Islet precursor cell (in vitro differentiated cells): ENCODE measurements at regions not wholly inside any gene's neighbourhood (a gene's known extent, or its start where the extent isn't known, plus 50 kb on each side); places are given as distances from the start of the nearest gene placed in this dataset.
A peak's percentile ranks its signal among the peaks of the same experiment; 100 is the strongest.

ENCODE experiments used
- DNase-seq: peaks from one replicate; pipeline ENCODE4 v3.0.0-alpha.2; 2018

DNA sequence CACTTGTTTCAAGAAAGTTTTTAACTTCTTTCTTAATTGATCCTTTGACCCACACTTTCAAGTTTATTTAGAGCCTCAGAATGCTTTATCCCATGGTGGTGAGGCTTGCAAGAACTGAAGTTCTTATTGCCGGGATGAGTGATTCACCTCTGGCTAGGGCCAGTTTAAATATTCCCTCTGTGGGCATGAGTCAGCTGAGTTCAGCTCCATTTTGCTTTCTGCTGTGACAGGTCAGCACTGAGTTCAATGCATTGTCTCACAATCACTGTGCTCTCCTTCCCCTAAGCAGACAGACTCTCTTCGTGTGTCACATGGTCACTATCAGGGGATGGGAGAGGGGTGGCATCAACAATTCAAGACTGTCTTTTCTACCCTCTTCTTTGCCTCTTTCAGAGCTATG lies 514.6 kb upstream of the FBXO33 start:
- peak; percentile 73 for DNase-seq

DNA sequence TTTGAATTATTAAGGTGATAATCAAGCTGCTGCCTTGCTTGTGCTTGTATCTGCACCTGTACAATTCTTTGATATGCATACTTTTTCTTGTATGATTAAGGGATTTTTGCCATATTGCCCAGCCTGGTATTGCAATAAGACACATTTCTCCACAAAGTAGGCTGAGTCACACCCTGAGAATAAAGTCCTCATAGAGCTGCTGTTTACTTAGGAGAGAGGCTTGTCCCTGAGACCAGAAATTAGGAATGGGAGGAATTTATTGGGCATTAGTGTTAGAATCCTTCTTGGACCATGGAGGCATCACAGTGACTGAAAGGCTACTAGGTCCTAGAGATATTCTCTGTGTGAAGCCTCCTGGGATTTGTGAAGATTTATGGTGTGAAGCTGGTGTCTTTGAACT lies 506.8 kb upstream of the FBXO33 start:
- peak; percentile 56 for DNase-seq

DNA sequence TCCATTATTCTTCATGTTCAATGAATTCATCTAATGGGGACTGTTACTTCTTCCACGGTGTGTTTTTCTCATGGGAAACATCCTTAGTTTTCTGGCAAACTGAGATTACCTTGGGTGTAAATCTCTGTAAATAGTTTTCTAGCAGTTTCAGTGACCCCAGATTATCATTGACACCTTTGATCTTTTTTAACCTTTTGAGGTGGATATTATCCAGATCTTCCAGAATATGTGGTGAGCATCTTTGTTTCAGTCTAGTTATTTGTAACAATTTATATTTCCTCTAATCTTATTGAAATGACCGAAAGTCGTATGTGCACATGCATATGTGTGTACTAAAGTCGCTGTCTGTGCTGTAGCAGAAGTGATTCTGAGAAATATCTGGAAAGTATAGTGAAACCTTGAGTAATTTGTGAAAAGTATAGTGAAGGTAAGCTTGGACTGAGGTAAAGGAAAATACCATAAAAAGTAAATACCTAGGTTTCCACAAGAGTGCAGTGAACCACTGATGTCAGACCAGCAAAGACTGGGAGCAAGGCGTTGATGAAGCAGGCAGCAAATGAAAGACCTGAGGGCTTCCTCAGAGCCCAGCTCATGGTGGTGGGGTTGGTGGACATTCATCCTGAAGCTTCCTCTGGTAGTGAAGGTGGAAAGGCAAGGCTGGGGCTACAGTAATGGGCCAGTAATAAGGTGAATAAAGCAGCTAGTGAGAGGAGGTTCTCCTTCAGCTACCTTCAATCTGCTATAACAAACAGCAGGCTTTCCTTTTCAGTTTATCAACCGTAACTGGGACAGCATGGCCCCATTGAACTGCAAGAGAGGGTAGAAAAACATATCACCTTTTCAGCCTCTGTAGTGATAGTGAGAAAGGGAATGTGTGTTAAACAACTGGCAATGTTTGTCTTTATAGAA lies 480.2 kb upstream of the FBXO33 start:
- DNase-seq = no peak

DNA sequence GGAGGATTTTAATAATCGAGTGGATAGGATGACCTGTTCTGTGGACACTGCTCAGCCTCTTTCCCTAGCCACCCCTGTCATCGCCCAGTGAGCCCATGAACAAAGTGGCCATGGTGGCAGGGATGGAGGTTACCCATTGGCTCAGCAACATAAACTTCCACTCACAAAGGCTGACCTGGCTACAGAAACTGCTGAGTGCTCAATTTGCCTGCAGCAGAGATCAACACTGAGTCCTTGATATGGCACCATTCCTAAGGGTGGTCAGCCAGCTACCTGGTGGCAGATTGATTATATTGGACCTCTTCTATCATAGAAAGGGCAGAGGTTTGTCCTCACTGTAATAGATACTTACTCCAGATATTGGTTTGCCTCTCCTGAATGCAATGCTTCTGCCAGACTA lies 465.4 kb upstream of the FBXO33 start:
- DNase-seq = no peak

DNA sequence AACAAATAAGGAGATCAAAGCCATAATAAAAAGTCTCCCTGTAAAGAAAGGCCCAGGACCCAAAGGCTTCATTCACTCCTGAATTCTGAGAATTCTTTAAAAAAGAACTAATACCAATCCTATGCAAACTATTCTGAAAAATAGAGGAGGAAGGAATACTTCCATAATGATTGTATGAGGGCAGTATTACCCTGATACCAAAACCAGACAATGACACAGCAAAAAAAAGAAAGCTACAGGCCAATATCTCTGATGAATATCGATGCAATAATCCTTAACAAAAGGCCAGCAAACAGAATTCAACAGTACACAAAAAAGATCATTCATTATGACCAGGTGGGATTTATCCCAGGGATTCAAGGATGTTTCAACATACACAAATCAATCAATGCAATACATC lies 457.8 kb upstream of the FBXO33 start:
- no peak for DNase-seq

DNA sequence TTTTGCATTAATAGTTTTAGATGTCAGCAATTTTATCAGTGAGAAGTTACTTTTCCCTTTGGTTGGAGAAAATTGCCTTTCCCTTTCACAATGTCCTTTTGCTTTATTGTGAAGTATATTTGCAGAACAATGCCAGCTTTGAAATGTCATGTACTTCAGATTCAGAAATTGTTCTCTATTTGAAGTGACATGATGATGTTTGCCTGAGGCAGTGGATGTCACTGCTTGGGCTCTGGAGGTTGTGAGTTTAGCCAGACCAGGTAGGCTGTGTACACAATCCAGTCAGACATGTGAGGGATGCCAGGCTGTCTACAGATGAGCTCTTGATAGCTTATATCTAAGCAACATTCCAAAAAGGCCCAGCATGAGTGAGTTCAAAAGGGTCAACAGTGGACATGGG lies 451.9 kb upstream of the FBXO33 start:
- DNase-seq = peak; percentile 84

DNA sequence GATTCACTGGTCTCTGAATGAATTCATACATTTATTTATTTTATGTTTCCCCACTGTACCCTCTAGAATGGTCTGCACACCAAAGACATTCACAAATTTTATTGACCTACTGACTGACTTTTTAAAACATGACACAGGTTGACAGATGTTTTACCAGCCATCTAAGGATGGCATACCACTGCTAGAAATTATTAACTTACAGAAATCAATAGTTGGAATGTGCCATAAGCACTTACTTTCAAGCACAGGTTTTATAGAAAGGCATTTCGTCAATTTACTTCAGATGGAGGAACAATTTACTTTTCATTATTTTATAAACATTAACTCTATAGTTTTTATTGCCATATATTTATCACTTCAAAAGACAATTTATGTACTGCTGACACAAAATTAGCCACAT lies 448.7 kb upstream of the FBXO33 start:
- no peak for DNase-seq

DNA sequence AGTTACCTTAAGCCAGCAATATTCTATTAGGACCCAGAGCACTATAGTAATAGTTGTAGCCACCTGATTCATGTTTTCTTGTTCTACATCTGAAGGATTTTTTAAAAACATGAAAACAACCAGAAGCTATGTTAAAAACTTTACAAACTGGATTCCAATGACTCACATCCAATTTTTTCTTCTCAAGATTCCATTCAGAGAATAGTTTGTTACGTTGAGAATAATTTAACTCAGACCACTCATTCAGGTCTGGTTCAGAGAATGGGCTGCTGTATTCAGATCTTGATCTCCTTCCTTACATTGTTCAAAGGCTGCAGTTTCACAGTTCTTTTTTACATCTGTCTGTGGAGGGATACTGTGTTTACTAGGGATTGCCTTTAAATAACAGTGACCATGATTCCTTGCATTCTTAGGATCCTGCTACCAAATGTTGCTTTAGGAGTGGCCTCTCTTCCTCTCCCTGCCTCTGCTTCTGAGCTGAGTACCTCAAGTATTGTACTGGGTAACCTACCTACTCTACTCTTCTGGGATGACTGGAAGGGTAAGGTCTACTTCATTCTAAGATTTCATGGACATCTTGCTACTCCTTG lies 448.0 kb upstream of the FBXO33 start:
- no peak for DNase-seq

DNA sequence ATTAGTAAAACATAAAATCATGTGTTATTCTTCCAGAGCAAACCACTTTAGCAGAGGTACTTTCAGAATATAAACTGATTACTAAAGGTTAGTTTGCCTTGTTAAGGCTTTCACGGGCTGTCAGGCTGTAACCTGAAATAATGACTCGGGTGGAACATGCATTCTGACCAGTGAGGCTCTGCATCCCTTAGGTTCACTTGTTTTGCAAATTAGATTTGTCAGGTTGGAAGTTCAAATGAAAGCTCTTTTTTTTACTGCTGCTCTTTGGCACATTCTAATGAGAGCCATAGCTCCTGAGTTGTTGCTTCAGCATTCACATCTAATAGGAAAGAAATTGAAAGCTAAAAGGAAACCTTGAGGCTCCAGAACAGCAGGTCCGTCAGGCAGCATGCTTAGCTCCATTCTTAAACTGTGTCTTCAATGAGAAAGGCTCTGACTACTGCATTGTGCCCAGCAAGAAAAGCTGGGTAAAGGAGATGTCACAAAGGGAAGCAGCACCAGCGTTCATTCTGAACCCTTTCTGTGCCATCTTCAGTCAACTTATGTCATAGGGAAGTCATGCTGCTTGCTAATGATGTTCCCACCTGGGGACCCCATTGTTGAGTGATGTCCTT lies 445.5 kb upstream of the FBXO33 start:
- no peak for DNase-seq

DNA sequence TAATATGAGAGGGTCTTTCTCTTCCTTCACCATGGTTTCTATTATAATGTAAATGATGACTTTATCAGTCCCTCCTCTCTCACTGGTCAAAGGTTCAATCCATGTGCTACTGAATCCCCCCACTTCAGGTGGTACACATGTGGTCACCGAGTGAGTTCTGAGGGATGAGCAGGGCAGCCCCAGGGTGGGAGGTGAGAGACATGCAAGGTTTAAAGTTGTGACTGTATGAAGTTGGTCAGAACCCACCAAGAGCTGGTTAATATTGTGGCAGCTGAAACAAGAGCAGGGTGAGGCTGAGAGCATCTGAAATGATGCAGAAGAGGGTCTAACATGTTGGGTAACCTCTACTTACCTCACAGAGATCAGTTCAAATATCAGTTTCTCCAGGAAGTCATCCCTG lies 444.7 kb upstream of the FBXO33 start:
- DNase-seq = no peak

DNA sequence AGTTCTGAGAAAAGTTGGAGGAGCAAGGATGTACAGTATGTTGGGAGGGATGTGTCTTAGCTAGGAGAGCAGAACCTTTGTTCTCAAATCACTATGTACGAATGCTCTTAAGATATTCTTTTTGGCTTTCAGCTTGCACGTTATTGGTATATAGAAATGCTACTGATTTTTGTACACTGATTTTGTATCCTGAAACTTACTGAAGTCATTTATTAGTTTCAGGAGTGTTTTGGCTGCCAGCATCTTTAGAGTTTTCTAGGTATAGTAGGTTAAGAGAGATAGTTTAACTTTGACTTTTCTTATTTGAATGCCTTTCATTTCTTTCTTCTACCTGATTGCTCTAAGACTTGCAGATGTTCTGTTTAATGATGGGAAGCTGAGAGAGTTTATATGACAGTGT lies 442.8 kb upstream of the FBXO33 start:
- DNase-seq = no peak

DNA sequence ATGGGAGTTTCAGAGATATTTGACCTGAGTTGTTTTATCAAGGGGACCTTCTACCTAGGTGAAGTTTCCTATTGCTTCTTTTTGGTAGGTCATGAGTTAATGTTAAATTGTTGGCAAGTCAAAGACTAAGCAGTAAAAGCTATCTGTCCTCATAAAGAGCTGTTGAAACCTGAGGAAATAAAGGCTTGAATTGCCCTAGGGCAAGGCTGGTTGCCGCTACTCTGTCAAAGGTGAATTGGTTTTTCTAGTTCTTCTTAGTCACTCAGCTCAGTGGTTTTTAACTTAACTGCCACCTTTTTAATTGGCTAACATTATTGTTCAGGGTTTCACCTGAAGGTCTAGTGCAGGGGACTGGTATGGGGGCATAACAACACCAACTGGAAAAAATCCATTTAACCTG lies 441.6 kb upstream of the FBXO33 start:
- DNase-seq = peak; percentile 71

DNA sequence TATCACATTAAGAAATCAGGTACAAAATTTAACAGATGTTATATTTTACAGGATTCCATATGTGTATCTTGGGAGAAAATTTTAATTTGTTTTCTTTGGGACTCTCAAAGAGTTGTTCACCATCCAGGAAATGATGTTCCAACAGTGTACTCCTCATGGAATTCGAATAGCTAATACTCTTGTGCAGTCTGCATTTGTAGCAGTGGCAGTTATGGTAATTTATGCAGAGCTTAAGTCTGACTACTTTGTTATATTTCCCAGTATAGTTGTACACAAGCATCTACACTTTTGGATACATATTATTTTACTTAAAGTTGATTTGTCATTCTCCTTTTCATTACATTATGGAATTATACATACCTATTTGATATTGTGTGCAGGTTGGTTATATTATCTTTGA lies 436.7 kb upstream of the FBXO33 start:
- DNase-seq = no peak

DNA sequence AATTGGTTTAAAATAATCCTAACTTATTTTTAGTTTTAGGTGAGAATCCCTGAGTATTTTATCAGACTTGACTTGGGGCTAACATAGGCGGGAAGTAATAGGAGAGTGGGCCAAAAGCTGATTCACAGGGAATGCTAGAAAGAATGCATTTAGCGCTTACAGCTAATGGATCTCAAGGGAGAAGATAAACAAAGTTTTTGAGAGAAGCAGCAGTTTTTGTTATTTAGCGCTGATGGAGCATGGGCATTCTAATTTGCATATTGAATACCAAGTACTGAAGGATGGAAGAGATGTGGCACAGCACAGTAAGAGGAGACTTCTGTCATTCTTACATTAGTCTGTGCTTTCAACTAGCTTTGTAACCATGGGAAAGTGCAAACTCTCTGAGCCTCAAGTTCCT lies 436.0 kb upstream of the FBXO33 start:
- DNase-seq = no peak

DNA sequence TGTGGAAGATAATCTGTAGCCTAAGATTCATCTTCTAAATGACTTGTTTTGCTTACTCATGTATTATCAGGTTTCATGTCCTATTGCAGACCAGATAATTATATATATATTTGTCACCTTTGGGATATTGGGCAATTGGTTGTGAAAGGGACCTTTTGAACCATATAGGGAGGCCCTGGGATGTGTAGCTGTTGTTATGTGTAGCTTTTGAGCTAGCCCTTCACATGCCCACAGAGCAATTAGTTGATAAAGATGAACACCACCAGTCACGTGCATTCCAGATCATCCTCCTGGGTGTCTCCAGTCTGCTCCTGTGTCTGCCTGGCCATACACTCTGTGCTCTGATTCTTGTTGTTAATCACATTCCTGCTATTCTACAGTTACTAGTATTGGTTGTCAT lies 431.2 kb upstream of the FBXO33 start:
- no peak for DNase-seq

DNA sequence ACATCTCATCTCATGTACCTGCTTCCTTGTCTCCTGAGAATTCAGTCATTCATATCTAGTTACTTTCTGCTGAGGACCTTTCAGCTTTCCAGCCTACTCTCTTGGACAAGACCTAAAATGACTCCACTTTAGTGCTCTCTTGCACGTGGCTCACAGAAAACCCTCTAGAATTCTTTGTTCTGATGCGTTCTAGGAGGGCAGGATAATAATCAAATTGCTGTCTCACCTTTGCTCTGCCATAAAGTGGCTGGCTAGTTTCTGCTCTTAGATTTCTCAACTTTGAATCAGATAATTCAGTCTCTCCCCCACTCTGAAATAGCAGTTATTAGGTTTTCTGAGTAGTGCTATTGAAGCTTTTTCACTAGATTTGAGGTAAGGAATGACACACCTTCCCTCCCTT lies 429.5 kb upstream of the FBXO33 start:
- DNase-seq = no peak

DNA sequence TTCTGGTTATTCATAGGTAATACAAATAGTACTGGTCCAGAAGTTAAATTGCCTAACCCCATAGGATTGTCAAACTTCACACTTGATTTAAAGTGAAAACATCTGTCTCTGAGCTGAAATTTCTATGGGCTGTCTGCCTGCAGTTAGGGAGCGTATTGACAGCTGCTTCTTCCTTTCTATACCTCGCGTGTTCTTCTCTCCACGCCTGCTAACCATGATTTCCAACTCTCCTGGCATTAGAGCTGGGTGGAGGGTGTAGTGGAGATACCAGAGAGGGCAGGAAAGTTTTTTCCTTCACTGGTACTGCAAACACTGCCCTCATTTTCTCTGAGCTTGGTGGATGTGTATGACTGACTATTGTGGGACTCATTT lies 429.0 kb upstream of the FBXO33 start:
- DNase-seq = no peak

DNA sequence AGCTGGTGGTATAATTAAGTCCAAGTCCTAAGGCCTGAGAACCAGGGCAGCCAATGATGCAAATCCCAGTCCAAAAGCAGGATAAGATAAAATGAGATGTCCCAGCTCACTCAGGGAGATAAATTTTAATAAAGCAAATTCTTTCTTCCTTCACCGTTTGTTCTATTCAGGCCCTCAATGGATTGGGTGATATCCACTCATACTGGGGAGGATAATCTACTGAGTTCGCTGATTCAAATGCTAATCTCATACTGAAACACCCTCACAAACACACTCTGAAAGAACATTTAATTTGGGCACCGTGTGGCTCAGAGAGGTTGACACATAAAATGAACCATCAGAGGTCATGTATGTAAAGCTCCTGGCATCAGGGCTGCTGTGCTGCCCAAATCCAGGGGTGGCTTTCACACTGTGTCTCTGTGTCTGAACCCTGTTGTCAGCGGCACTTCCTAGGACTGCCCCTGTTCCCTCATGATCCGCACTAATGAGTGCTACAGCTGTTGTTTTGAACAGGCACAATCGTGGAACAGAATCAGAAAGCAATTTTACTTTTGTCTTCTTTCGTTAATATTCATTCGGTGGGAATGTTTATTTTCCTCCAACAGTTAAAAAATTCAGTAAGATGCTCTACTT lies 428.5 kb upstream of the FBXO33 start:
- DNase-seq = no peak

DNA sequence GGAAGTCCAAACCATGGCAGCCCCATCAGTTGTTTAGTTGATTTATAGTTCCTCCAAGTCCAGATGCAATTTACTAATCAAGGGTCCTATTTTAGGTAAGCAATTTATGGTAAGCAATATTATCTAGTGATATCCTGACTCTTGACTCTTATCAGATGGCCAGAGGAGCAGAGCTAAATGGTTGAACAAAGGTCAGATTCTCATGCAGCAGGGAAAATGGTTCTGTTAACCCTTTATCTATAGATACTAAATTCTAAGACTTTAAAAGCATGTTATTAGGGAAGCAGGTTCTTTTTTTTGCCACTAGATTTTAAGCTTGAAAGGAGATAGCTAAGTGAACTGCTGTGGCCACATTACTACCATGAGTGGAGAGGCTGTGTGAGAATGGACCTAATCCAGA lies 427.1 kb upstream of the FBXO33 start:
- DNase-seq = no peak

DNA sequence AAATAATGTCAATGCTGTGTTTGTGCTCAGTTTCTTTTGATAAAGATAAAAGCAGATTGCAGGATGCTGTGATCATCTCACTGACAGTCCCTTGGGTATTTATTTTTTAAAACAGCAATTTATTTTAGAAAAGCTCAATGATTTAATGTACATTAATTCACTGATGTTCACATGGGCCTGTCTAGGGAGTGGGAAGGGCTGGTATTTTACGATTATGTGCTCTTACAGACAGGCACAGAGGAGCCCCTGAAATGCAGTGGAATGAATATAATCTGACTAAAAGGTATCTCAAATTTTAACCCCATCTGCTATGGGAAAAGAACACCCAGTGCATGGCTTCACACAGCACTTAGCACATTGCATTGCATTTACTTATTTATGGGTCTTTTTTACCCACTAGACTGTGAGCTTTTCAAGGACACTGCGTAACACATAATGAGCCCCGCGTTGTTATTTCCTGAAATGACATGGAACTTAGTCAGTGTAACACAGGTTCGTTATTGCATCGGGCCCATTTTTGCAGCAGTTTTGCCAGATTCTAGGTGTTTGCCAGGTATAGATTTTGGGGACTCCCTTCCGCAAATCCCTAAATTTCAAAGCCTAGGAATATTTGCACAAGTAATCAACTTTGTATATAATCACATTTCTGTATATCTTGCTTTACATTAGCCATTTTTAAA lies 425.3 kb upstream of the FBXO33 start:
- no peak for DNase-seq

DNA sequence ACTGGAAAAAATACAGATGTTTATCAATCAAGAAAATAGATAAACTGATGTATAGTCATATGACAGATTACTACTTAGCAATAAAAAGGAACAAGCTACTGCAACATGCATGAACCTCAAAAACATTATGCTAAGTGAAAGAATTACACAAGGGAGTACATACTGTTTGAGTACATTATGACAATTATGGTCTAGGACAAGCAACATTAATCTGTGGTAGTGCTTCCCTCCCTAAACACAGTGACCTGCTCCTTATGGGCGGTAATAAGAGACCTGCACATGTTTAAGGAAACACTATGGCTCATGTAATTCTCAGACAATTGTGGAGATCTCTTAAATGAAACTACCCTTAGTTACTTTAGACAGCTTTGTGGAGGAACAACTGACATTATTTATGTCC lies 421.2 kb upstream of the FBXO33 start:
- DNase-seq = no peak

DNA sequence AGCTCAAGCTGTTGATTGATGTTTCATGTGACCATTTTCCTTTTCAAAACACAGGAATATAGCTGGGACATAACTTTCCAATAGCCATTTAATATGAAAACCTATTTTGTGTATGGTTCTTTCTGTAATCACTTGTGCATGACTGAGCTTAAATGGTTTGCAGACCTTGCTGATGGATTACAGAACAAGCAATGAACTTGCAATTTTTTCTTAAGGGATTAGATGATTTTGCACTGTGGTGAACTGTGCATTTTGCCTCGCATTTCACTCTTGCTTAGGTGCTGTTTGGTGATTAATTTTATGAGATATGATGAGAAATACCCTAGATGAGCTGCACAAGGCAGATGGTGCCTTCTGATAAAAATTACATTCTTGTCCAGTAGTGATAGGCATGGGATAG lies 419.0 kb upstream of the FBXO33 start:
- DNase-seq = no peak

DNA sequence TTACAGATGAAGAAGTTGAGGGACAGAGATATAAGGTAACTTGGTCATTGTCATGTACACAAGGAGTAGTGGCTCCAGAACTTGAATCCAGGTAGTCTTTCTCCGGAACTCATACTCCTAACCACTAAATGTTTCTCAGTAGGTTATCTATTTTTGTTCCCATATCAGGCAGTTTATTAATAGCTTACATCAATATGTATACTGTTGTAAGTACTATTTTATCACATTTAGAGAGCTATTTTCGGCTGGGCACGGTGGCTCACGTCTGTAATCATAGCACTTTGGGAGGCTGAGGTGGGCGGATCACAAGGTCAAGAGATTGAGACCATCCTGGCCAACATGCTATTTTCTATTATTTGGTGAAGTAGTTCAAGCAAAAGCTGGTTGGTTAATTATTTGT lies 415.6 kb upstream of the FBXO33 start:
- no peak for DNase-seq
